ENCODE measurements at regions not wholly inside any gene's neighbourhood (a gene's known extent, or its start where the extent isn't known, plus 50 kb on each side); places are given as distances from the start of the nearest gene placed in this dataset.

- TF ChIP-seq CTCF (IDR thresholded peaks at IDR 0.05; ENCODE audit: poor library complexity) = no peak
- TF ChIP-seq EZH2 (IDR thresholded peaks at IDR 0.05; ENCODE audit: borderline replicate concordance) = no peak
Observed at GRCh38 chr1:191959856-191960255, 198.4 kb upstream of the RGS18 start.
